PC-3 (cell line): ENCODE measurements at regions not wholly inside any gene's neighbourhood (a gene's known extent, or its start where the extent isn't known, plus 50 kb on each side); places are given as distances from the start of the nearest gene placed in this dataset.

Source experiments
- ATAC-seq: fragments of 200-7000 bp; cut with Tn5 transposase; 2 replicates; pipeline ENCODE4 v1.9.1; 2020; ENCODE audit warnings: mild to moderate bottlenecking, moderate library complexity
- BruUV-seq: library from RNA; stranded (reverse); fragments of 400-500 nt; replicated peaks from 2 replicates; lab custom pipeline; 2021; lab: Mats Ljungman, UMichigan
- CTCF ChIA-PET: fragments of 300-600 bp; sonication (Branson Sonifier 250); formaldehyde crosslinking; loops from one replicate; lab custom pipeline; 2022; ENCODE audit warnings: antibody characterized with exemption; lab: Charles Lee
- POLR2A ChIA-PET: fragments of 300-600 bp; sonication (Branson Sonifier 250); formaldehyde crosslinking; loops from one replicate; lab custom pipeline; 2022; ENCODE audit warnings: antibody characterized with exemption; ENCODE audit not compliant: unreplicated experiment; lab: Charles Lee
- DNase-seq: peaks from one replicate; pipeline ENCODE4 v3.0.0-alpha.2; 2015
- H2AFZ ChIP-seq: fragments of 300-600 bp; sonication (generic); 2 replicates; pipeline ENCODE4 v1.6.0; 2016; ENCODE audit warnings: antibody characterized with exemption, low read length
- H3F3A ChIP-seq: fragments of 300-600 bp; sonication (generic); one replicate; pipeline ENCODE4 v1.6.0; 2017; ENCODE audit warnings: antibody characterized with exemption, low read length, control low read depth, mild to moderate bottlenecking; ENCODE audit not compliant: unreplicated experiment
- H3K27ac ChIP-seq: fragments of 300-600 bp; sonication (generic); 2 replicates; pipeline ENCODE4 v1.5.1; 2016; ENCODE audit warnings: mild to moderate bottlenecking, low read length
- H3K27me3 ChIP-seq: fragments of 300-600 bp; sonication (generic); 2 replicates; pipeline ENCODE4 v1.6.1; 2016; ENCODE audit warnings: low read length, mixed read lengths
- H3K36me3 ChIP-seq: fragments of 300-600 bp; sonication (generic); 2 replicates; pipeline ENCODE4 v1.6.1; 2016; ENCODE audit warnings: low read depth, mixed run types, low read length, mixed read lengths
- H3K4me1 ChIP-seq: fragments of 300-600 bp; sonication (generic); 2 replicates; pipeline ENCODE4 v1.5.1; 2016; ENCODE audit warnings: low read length; ENCODE audit not compliant: insufficient read depth
- H3K4me2 ChIP-seq: fragments of 300-600 bp; sonication (generic); 2 replicates; pipeline ENCODE4 v1.6.0; 2016; ENCODE audit warnings: low read length
- H3K4me3 ChIP-seq: fragments of 300-600 bp; sonication (generic); 2 replicates; pipeline ENCODE4 v1.5.1; 2016; ENCODE audit warnings: mild to moderate bottlenecking, low read length, mixed read lengths
- H3K79me2 ChIP-seq: fragments of 300-600 bp; sonication (generic); 2 replicates; pipeline ENCODE4 v1.6.1; 2017; ENCODE audit warnings: low read length, mixed read lengths
- H3K9ac ChIP-seq: fragments of 300-600 bp; sonication (generic); 2 replicates; pipeline ENCODE4 v1.6.0; 2016; ENCODE audit warnings: mild to moderate bottlenecking, low read length
- H3K9me2 ChIP-seq: fragments of 300-600 bp; sonication (generic); replicated peaks from 2 replicates; pipeline ENCODE4 v1.6.1; 2016; ENCODE audit warnings: mixed run types, low read length, mixed read lengths
- H3K9me3 ChIP-seq: fragments of 300-600 bp; sonication (generic); 2 replicates; pipeline ENCODE4 v1.6.1; 2016; ENCODE audit warnings: low read length, mixed read lengths
- H4K20me1 ChIP-seq: fragments of 300-600 bp; sonication (generic); 2 replicates; pipeline ENCODE4 v1.6.1; 2016; ENCODE audit warnings: low read length, mixed read lengths
- CTCF ChIP-seq: fragments of 300-600 bp; sonication (generic); conservative IDR thresholded peaks from 2 replicates; pipeline ENCODE4 v1.5.1; 2017; ENCODE audit warnings: antibody characterized with exemption, low read depth, mild to moderate bottlenecking, low read length
- EZH2 ChIP-seq: fragments of 300-600 bp; sonication (generic); IDR thresholded peaks from one replicate; pipeline ENCODE4 v1.6.1; 2017; ENCODE audit warnings: antibody characterized with exemption, mild to moderate bottlenecking, low read length; ENCODE audit not compliant: unreplicated experiment
- EZH2phosphoT487 ChIP-seq: fragments of 300-600 bp; sonication (generic); IDR thresholded peaks from 2 replicates; pipeline ENCODE4 v1.6.1; 2018; ENCODE audit warnings: mild to moderate bottlenecking, antibody characterized with exemption, low read length, borderline replicate concordance
- intact Hi-C: fragments of 100-400 bp; cut with micrococcal nuclease; formaldehyde crosslinking; loops from 2 replicates; pipeline ENCODE4 v1.9.0; 2023

DNA sequence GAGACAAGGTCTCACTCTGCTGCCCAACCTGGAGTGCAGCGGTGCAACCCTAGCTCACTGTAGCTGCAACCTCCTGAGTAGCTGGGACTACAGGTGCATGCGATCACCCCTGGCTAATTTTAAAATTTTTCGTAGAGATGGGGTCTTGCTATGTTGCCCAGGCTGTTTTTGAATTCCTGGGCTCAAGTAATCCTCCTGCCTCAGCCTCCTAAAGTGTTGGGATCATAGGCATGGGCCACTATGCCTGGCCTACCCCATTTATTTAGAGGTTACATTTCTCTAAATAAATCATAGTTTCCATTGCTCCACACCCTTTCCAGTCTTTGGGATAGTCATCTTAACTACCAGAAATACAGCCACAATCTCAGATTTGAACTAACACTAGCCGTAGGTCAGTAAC lies 134.7 kb upstream of the CITED2 start:
- CTCF ChIA-PET = no interaction called here

GRCh38 chr6:139508576-139508975 lies 134.1 kb upstream of the CITED2 start:
- Histone ChIP-seq H3K4me2 (no peak overlapping the region), H3F3A (no peaks in the 10 kb centered on the region), H3K9me3 (no peaks in the 10 kb centered on the region), H3K9me2 (no peaks in the 10 kb centered on the region), H3K27me3 (no peaks in the 10 kb centered on the region), H4K20me1 (no peaks in the 10 kb centered on the region), H3K4me1 (no peaks in the 10 kb centered on the region), H3K4me3 (no peak overlapping the region), H2AFZ (no peak overlapping the region), H3K27ac (no peak overlapping the region), H3K79me2 (no peaks in the 10 kb centered on the region), H3K9ac (no peak overlapping the region), H3K36me3 (no peaks in the 10 kb centered on the region)
- no peak for TF ChIP-seq CTCF
- no peak for TF ChIP-seq EZH2
- no peak for TF ChIP-seq EZH2phosphoT487
- DNase-seq (no peak), ATAC-seq (no peak)
- CTCF ChIA-PET = no interaction called here
- intact Hi-C loops = no loop called here
- no TSS peak for BruUV-seq
- POLR2A ChIA-PET = no interaction called here

More for the DNA sequence above, 134.7 kb upstream of the CITED2 start:
- H3K79me2 ChIP-seq = no peaks in the 10 kb centered on the region
- no peak overlapping the region for H2AFZ ChIP-seq
- intact Hi-C loops = no loop called here
- DNase-seq (no peak), ATAC-seq (no peak)
- no peak overlapping the region for H3K4me3 ChIP-seq
- H3K4me1 ChIP-seq = no peaks in the 10 kb centered on the region
- TF ChIP-seq CTCF = no peak
- no peak for TF ChIP-seq EZH2
- TF ChIP-seq EZH2phosphoT487 = no peak
- no peaks in the 10 kb centered on the region for H3K9me3 ChIP-seq
- no peak overlapping the region for H3K9ac ChIP-seq
- no peaks in the 10 kb centered on the region for H3K36me3 ChIP-seq
- H3K27me3 ChIP-seq = no peaks in the 10 kb centered on the region
- BruUV-seq = no TSS peak
- no peak overlapping the region for H3K27ac ChIP-seq
- H3K9me2 ChIP-seq = no peaks in the 10 kb centered on the region
- no peaks in the 10 kb centered on the region for H3F3A ChIP-seq
- POLR2A ChIA-PET = no interaction called here
- H4K20me1 ChIP-seq = no peaks in the 10 kb centered on the region
- no peak overlapping the region for H3K4me2 ChIP-seq

- POLR2A ChIA-PET = no interaction called here
- no peak for DNase-seq
- Histone ChIP-seq H3K79me2 (no peaks in the 10 kb centered on the region), H3K9me2 (no peaks in the 10 kb centered on the region), H3K36me3 (no peaks in the 10 kb centered on the region), H3K9me3 (no peaks in the 10 kb centered on the region), H3K4me1 (no peaks in the 10 kb centered on the region), H3F3A (no peaks in the 10 kb centered on the region), H4K20me1 (no peaks in the 10 kb centered on the region), H3K27me3 (no peaks in the 10 kb centered on the region), H3K4me3 (no peak overlapping the region), H3K27ac (no peak overlapping the region), H2AFZ (no peak overlapping the region), H3K4me2 (no peak overlapping the region), H3K9ac (no peak overlapping the region)
- BruUV-seq = no TSS peak
- ATAC-seq = no peak
- intact Hi-C loops = no loop called here
- CTCF ChIA-PET = no interaction called here
- TF ChIP-seq EZH2phosphoT487 = no peak
- no peak for TF ChIP-seq EZH2
- TF ChIP-seq CTCF = no peak
Observed at GRCh38 chr6:139508023-139508422, 133.6 kb upstream of the CITED2 start.
